ENCODE measurements at regions not wholly inside any gene's neighbourhood (a gene's known extent, or its start where the extent isn't known, plus 50 kb on each side); places are given as distances from the start of the nearest gene placed in this dataset.

DNA sequence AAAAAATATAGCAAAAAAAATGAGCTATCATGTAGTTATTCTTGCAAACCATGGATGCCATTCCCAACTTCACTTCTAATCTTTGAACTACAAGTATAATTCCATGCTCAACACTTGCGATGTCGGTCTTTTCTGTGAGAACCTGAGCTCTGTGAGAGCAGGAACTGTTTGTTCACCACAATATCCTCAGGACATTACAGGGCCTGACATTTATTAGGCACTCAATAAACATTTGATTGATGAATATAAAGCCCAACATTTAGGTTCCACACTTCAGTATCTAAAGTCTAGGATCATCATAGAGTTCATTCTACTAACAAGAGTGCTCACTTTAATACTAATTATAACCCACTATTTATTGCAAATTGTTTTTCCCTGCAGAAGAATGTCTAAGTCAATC is 211.6 kb upstream of the FAM241A start:
- intact Hi-C loops (cut with micrococcal nuclease; ENCODE audit: unreplicated experiment): no loop called here
- H3K27ac ChIP-seq (ENCODE audit: control insufficient read depth, insufficient read depth): no peak overlapping the region
- no peak overlapping the region for H3K9ac ChIP-seq (ENCODE audit: control insufficient read depth, insufficient read depth, low read length)
- H3K4me3 ChIP-seq: no peak overlapping the region
- ChIA-PET POLR2A (no interaction called here), CTCF (interaction anchor here (1.7 to 3.1 kb wide), 2 partner anchors 11 to 98 kb away, joined by 7 to 11 read pairs; no protein-coding TSS in a partner anchor), RAD21 (ENCODE audit: unreplicated experiment) (interaction anchor here (1.0 to 1.2 kb wide), 4 partner anchors 76 to 293 kb away, joined by 3 to 6 read pairs (median 4); no protein-coding TSS in a partner anchor), SMC1A (ENCODE audit: uncharacterized antibody, unreplicated experiment) (interaction anchor here (1.0 to 2.7 kb wide), 4 partner anchors 11 to 299 kb away, joined by 3 to 7 read pairs (median 4); no protein-coding TSS in a partner anchor)
- no peak overlapping the region for H2AFZ ChIP-seq (ENCODE audit: control insufficient read depth, low read depth, low read length)
- no peak overlapping the region for H3K4me2 ChIP-seq (ENCODE audit: control insufficient read depth, insufficient read depth)
- in situ Hi-C loops (cut with MboI): no loop called here
- no peaks in the 10 kb centered on the region for H3K27me3 ChIP-seq (replicated peaks in 1 of 2; ENCODE audit: control insufficient read depth in 2 of 2, insufficient read depth in 2 of 2, low read length in 1 of 2)
- ATAC-seq (no peak), FAIRE-seq (no peak), DNase-seq (ENCODE audit: low read depth, low spot score) (no peak)
- peaks cover 2% of the 10 kb centered on the region; the same call in 1 of the 2 replicates for H3K4me1 ChIP-seq (ENCODE audit: control insufficient read depth, insufficient read depth, low read length)
- H3K36me3 ChIP-seq (ENCODE audit: control insufficient read depth in 2 of 2, insufficient read depth in 2 of 2, low read length in 1 of 2): no peaks in the 10 kb centered on the region
- H4K20me1 ChIP-seq (ENCODE audit: control insufficient read depth, insufficient read depth): no peaks in the 10 kb centered on the region
- BruUV-seq (replicated peaks): no TSS peak
- no peaks in the 10 kb centered on the region for H3K79me2 ChIP-seq (ENCODE audit: control insufficient read depth, insufficient read depth, low read length)
- H3K9me3 ChIP-seq (replicated peaks; ENCODE audit: control insufficient read depth, insufficient read depth, low read length): no peaks in the 10 kb centered on the region
- WGBS (ENCODE audit: insufficient coverage, insufficient replicate concordance, low lambda C conversion rate, missing lambda C conversion rate): 27% methylated on average over 2 of the region's 2 CpGs
- no peak for TF ChIP-seq MAX (IDR thresholded peaks at IDR 0.05; ENCODE audit: low read depth, low read length)
- no peak for TF ChIP-seq MEF2A (IDR thresholded peaks at IDR 0.05; ENCODE audit: insufficient read depth, low read depth, low read length)
- no peak for TF ChIP-seq ZNF207 (IDR thresholded peaks at IDR 0.05; ENCODE audit: borderline replicate concordance)
- no peak for TF ChIP-seq YY1 (IDR thresholded peaks at IDR 0.05; ENCODE audit: low read depth, low read length)
- TF ChIP-seq SREBF2 (IDR thresholded peaks at IDR 0.05; ENCODE audit: low read length): no peak
- TF ChIP-seq RELA (IDR thresholded peaks at IDR 0.05; ENCODE audit: borderline replicate concordance, partially characterized antibody): no peak
- TF ChIP-seq NFYA (IDR thresholded peaks at IDR 0.05; ENCODE audit: borderline replicate concordance, low read depth, low read length): no peak
- TF ChIP-seq TCF7 (IDR thresholded peaks at IDR 0.05; ENCODE audit: borderline replicate concordance): no peak
- no peak for TF ChIP-seq ZBTB11 (CRISPR knock-in tag; IDR thresholded peaks at IDR 0.05)
- no peak for TF ChIP-seq KAT2A (conservative IDR thresholded peaks at IDR 0.05; ENCODE audit: control insufficient read depth, low read depth, low read length)
- TF ChIP-seq BHLHE40 (IDR thresholded peaks at IDR 0.05; ENCODE audit: borderline replicate concordance in 1 of 2, low read depth in 2 of 2, low read length in 1 of 2): no peak
- TF ChIP-seq ASH2L (IDR thresholded peaks at IDR 0.05; ENCODE audit: borderline replicate concordance, low read depth): no peak
- TF ChIP-seq KLF5 (IDR thresholded peaks at IDR 0.05; ENCODE audit: partially characterized antibody): no peak
- TF ChIP-seq SIX5 (IDR thresholded peaks at IDR 0.05; ENCODE audit: low read depth, low read length, severe bottlenecking): no peak
- TF ChIP-seq, protein P1, sequence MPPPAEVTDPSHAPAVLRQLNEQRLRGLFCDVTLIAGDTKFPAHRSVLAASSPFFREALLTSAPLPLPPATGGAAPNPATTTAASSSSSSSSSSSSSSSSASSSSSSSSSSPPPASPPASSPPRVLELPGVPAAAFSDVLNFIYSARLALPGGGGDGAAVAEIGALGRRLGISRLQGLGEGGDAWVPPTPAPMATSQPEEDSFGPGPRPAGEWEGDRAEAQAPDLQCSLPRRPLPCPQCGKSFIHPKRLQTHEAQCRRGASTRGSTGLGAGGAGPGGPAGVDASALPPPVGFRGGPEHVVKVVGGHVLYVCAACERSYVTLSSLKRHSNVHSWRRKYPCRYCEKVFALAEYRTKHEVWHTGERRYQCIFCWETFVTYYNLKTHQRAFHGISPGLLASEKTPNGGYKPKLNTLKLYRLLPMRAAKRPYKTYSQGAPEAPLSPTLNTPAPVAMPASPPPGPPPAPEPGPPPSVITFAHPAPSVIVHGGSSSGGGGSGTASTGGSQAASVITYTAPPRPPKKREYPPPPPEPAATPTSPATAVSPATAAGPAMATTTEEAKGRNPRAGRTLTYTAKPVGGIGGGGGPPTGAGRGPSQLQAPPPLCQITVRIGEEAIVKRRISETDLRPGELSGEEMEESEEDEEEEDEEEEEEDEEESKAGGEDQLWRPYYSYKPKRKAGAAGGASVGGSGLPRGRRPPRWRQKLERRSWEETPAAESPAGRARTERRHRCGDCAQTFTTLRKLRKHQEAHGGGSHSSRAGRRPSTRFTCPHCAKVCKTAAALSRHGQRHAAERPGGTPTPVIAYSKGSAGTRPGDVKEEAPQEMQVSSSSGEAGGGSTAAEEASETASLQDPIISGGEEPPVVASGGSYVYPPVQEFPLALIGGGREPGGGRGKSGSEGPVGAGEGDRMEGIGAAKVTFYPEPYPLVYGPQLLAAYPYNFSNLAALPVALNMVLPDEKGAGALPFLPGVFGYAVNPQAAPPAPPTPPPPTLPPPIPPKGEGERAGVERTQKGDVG (CRISPR knock-in tag; IDR thresholded peaks at IDR 0.05): no peak
- TF ChIP-seq, protein P2, sequence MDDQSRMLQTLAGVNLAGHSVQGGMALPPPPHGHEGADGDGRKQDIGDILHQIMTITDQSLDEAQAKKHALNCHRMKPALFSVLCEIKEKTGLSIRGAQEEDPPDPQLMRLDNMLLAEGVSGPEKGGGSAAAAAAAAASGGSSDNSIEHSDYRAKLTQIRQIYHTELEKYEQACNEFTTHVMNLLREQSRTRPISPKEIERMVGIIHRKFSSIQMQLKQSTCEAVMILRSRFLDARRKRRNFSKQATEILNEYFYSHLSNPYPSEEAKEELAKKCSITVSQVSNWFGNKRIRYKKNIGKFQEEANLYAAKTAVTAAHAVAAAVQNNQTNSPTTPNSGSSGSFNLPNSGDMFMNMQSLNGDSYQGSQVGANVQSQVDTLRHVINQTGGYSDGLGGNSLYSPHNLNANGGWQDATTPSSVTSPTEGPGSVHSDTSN (IDR thresholded peaks at IDR 0.05; ENCODE audit: insufficient replicate concordance, low read depth, low read length): no peak
